Lower leg skin (tissue), 3 donors: ENCODE measurements at regions not wholly inside any gene's neighbourhood (a gene's known extent, or its start where the extent isn't known, plus 50 kb on each side); places are given as distances from the start of the nearest gene placed in this dataset.

Experiments used
- CTCF ChIP-seq, 3 donors: fragments of 450-650 bp; IDR thresholded peaks; one replicate each; pipeline ENCODE4 v1.5.1; 2016; ENCODE audit warnings: antibody characterized with exemption in 3 of 3, mild to moderate bottlenecking in 3 of 3, moderate library complexity in 2 of 3
- POLR2A ChIP-seq, 2 donors: fragments of 450-650 bp; IDR thresholded peaks; one replicate each; pipeline ENCODE4 v1.6.1; 2016 to 2017; ENCODE audit warnings: antibody characterized with exemption in 2 of 2, mild to moderate bottlenecking in 1 of 2, moderate library complexity in 1 of 2

DNA sequence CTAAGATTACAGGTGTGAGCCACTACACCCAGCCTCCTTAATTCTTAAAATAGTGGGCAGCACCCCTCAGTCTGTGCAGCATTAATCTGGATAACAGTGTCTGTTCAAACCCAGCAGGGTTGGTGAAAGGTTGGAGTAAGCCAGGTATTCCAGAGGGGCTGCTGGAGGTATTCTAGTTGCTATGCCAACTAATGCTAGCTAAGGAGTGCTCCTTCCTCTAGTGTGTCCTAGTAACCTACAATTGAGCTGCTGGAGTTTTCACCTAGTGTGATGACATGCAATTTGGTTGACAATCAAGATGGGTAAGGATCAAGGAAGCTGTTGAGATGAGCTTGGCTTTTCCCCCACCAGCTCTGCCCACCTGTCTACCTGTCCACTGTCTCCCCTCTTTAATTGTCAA lies 100.2 kb upstream of the IPO9 start:
- TF ChIP-seq CTCF (IDR thresholded peaks at IDR 0.05), result no peak
- no peak for TF ChIP-seq POLR2A (IDR thresholded peaks at IDR 0.05)
